ENCODE measurements at regions not wholly inside any gene's neighbourhood (a gene's known extent, or its start where the extent isn't known, plus 50 kb on each side); places are given as distances from the start of the nearest gene placed in this dataset.
"Not testable (repeated sequence)": the region's sequence is repeated elsewhere in the genome, so short reads cannot be mapped to it uniquely, and the experiment has no call there.

- in situ Hi-C loops (cut with HindIII; ENCODE audit: low pct_unique_long_range_greater_than_20kb, low sequenced_read_pairs) (no loop called here), intact Hi-C loops (cut with micrococcal nuclease; ENCODE audit: unreplicated experiment) (no loop called here)
- H3K27ac ChIP-seq (ENCODE audit: low read length): no peak overlapping the region
- H3K4me1 ChIP-seq (ENCODE audit: control insufficient read depth, insufficient read depth, low read length): no peaks in the 10 kb centered on the region
- H3K36me3 ChIP-seq (ENCODE audit: control insufficient read depth, insufficient read depth, low read length): no peaks in the 10 kb centered on the region
- ChIA-PET CTCF (no interaction called here), POLR2A (no interaction called here)
- no peaks in the 10 kb centered on the region; the same call in 1 of the 2 replicates for H3K27me3 ChIP-seq (ENCODE audit: control insufficient read depth, insufficient read depth, low read length)
- BruUV-seq (replicated peaks): no TSS peak
- no peak for DNase-seq (ENCODE audit: low read depth, low spot score)
- H3K4me3 ChIP-seq (ENCODE audit: low read depth in 2 of 2, low read length in 2 of 2): no peak overlapping the region
- ATAC-seq: no peak
- TF ChIP-seq TCF7L2 (IDR thresholded peaks at IDR 0.05; ENCODE audit: low read depth, low read length) (no peak), CTCF (IDR thresholded peaks at IDR 0.05) (no peak), SIN3A (IDR thresholded peaks at IDR 0.05; ENCODE audit: borderline replicate concordance, insufficient read depth, low read depth, low read length) (no peak), REST (IDR thresholded peaks at IDR 0.05; ENCODE audit: insufficient read depth in 1 of 2, low read depth in 2 of 2, low read length in 1 of 2) (no peak), POLR2AphosphoS5 (IDR thresholded peaks at IDR 0.05; ENCODE audit: low read depth, low read length) (no peak)
- H3K9me3 ChIP-seq (ENCODE audit: control insufficient read depth, insufficient read depth, low read depth, low read length): no peaks in the 10 kb centered on the region
Observed at GRCh38 chr6:19902201-19902600, 65.0 kb downstream of the ID4 start.

- H3K9me3 ChIP-seq (ENCODE audit: control insufficient read depth, insufficient read depth, low read depth, low read length); intact Hi-C loops (cut with micrococcal nuclease; ENCODE audit: unreplicated experiment); DNase-seq (ENCODE audit: low read depth, low spot score); H3K27ac ChIP-seq (ENCODE audit: low read length); in situ Hi-C loops (cut with HindIII; ENCODE audit: low pct_unique_long_range_greater_than_20kb, low sequenced_read_pairs); H3K27me3 ChIP-seq (ENCODE audit: control insufficient read depth, insufficient read depth, low read length); H3K36me3 ChIP-seq (ENCODE audit: control insufficient read depth, insufficient read depth, low read length); BruUV-seq (replicated peaks); POLR2A ChIA-PET; H3K4me3 ChIP-seq (ENCODE audit: low read depth in 2 of 2, low read length in 2 of 2); H3K4me1 ChIP-seq (ENCODE audit: control insufficient read depth, insufficient read depth, low read length); ATAC-seq: not testable (repeated sequence)
- peak; percentile 47 for TF ChIP-seq CTCF (IDR thresholded peaks at IDR 0.05)
- CTCF ChIA-PET: interaction anchor here (0.6 kb wide), 1 partner anchor 11 kb away, joined by 3 read pairs; no protein-coding TSS in a partner anchor
Observed at GRCh38 chr6:19904408-19904807, 67.2 kb downstream of the ID4 start.

GRCh38 chr6:19905584-19905983 is 68.4 kb downstream of the ID4 start:
- no peaks in the 10 kb centered on the region for H3K4me1 ChIP-seq (ENCODE audit: control insufficient read depth, insufficient read depth, low read length)
- no peaks in the 10 kb centered on the region for H3K36me3 ChIP-seq (ENCODE audit: control insufficient read depth, insufficient read depth, low read length)
- no TSS peak for BruUV-seq (replicated peaks)
- ChIA-PET CTCF (no interaction called here), POLR2A (no interaction called here)
- H3K27me3 ChIP-seq (ENCODE audit: control insufficient read depth, insufficient read depth, low read length): no peaks in the 10 kb centered on the region; the same call in 1 of the 2 replicates
- in situ Hi-C loops (cut with HindIII; ENCODE audit: low pct_unique_long_range_greater_than_20kb, low sequenced_read_pairs) (no loop called here), intact Hi-C loops (cut with micrococcal nuclease; ENCODE audit: unreplicated experiment) (no loop called here)
- no peak overlapping the region for H3K4me3 ChIP-seq (ENCODE audit: low read depth in 2 of 2, low read length in 2 of 2)
- no peak overlapping the region for H3K27ac ChIP-seq (ENCODE audit: low read length)
- ATAC-seq (no peak), DNase-seq (ENCODE audit: low read depth, low spot score) (no peak)
- H3K9me3 ChIP-seq (ENCODE audit: control insufficient read depth, insufficient read depth, low read depth, low read length): no peaks in the 10 kb centered on the region
- TF ChIP-seq POLR2AphosphoS5 (IDR thresholded peaks at IDR 0.05; ENCODE audit: low read depth, low read length): no peak

Data from Panc1 (cell line).